NCI-H146 treated with DMSO at 0.1 percent for 48 hours (cell line): ENCODE measurements at regions not wholly inside any gene's neighbourhood (a gene's known extent, or its start where the extent isn't known, plus 50 kb on each side); places are given as distances from the start of the nearest gene placed in this dataset.

ENCODE experiments used
- DNase-seq: peaks from one replicate; lab custom pipeline; 2025; ENCODE audit not compliant: unreplicated experiment; lab: John Stamatoyannopoulos, UW

GRCh38 chr17:52283872-52284271 is 125.4 kb upstream of the CA10 start:
- no peak for DNase-seq

- no peak for DNase-seq
These were observed 118.0 kb upstream of the CA10 start for GRCh38 chr17:52276381-52277008.

GRCh38 chr17:52271781-52272180 is 113.3 kb upstream of the CA10 start:
- no peak for DNase-seq

GRCh38 chr17:52255347-52255746 is 96.8 kb upstream of the CA10 start:
- DNase-seq, result no peak

- DNase-seq, result no peak
These were observed 86.2 kb upstream of the CA10 start for GRCh38 chr17:52244689-52245088.

- no peak for DNase-seq
These were observed 83.8 kb upstream of the CA10 start for GRCh38 chr17:52242268-52242667.

- DNase-seq, result no peak
These were observed 78.6 kb upstream of the CA10 start for GRCh38 chr17:52237151-52237550.

GRCh38 chr17:52235516-52235915 is 77.0 kb upstream of the CA10 start:
- no peak for DNase-seq

- DNase-seq, result no peak
These were observed 75.1 kb upstream of the CA10 start for GRCh38 chr17:52233632-52234031.

GRCh38 chr17:52233176-52233575 is 74.7 kb upstream of the CA10 start:
- no peak for DNase-seq

- no peak for DNase-seq
These were observed 70.3 kb upstream of the CA10 start for GRCh38 chr17:52228823-52229222.

- no peak for DNase-seq
These were observed 69.4 kb upstream of the CA10 start for GRCh38 chr17:52227926-52228325.

GRCh38 chr17:52213451-52213850 is 54.9 kb upstream of the CA10 start:
- no peak for DNase-seq

- DNase-seq, result no peak
These were observed 54.3 kb upstream of the CA10 start for GRCh38 chr17:52212851-52213250.

- DNase-seq, result no peak
These were observed 51.0 kb upstream of the CA10 start for GRCh38 chr17:52209507-52209906.
